Natural killer cell (primary cell): ENCODE measurements at regions not wholly inside any gene's neighbourhood (a gene's known extent, or its start where the extent isn't known, plus 50 kb on each side); places are given as distances from the start of the nearest gene placed in this dataset.

ENCODE experiments used
- ATAC-seq, 3 donors: fragments of 150-1000 bp in 2 of 3; fragments of 200-7000 bp in 1 of 3; cut with Tn5 transposase; 1 replicate in 1 of 3; 2 replicates in 2 of 3; pipeline ENCODE4 v1.10.0; 2021; ENCODE audit warnings: mild to moderate bottlenecking in 2 of 3, moderate library complexity in 2 of 3
- DNase-seq, 2 donors: peaks; one replicate each; pipeline versions ENCODE4 v3.0.0 to v3.0.0-alpha.2; 2013 to 2021; ENCODE audit warnings: mixed read lengths in 1 of 2
- H3K27ac ChIP-seq: one replicate; pipeline ENCODE4 v1.5.1; 2013; ENCODE audit warnings: mild to moderate bottlenecking, low read length
- H3K27me3 ChIP-seq: one replicate; pipeline ENCODE4 v1.6.1; 2013; ENCODE audit warnings: low read length; ENCODE audit not compliant: control insufficient read depth, insufficient read depth
- H3K36me3 ChIP-seq: one replicate; pipeline ENCODE4 v1.6.1; 2013; ENCODE audit warnings: low read length; ENCODE audit not compliant: control insufficient read depth, insufficient read depth
- H3K4me1 ChIP-seq: one replicate; pipeline ENCODE4 v1.6.1; 2013; ENCODE audit warnings: low read length; ENCODE audit not compliant: control insufficient read depth, insufficient read depth
- H3K4me3 ChIP-seq: one replicate; pipeline ENCODE4 v1.5.1; 2013; ENCODE audit warnings: low read length
- H3K9me3 ChIP-seq: one replicate; pipeline ENCODE4 v1.6.1; 2013; ENCODE audit warnings: low read length; ENCODE audit not compliant: control insufficient read depth, insufficient read depth
- H3K27ac Mint-ChIP-seq, 2 donors: one replicate each; pipeline ENCODE4 v1.8.0; 2022; ENCODE audit warnings: mild to moderate bottlenecking in 2 of 2, mixed read lengths in 2 of 2, moderate library complexity in 1 of 2
- H3K27me3 Mint-ChIP-seq, 2 donors: one replicate each; pipeline ENCODE4 v1.8.0; 2022; ENCODE audit warnings: low read depth in 2 of 2, mixed read lengths in 2 of 2
- H3K36me3 Mint-ChIP-seq: one replicate; pipeline ENCODE4 v1.8.0; 2022; ENCODE audit warnings: mixed read lengths
- H3K4me1 Mint-ChIP-seq, 2 donors: one replicate each; pipeline ENCODE4 v1.8.0; 2022; ENCODE audit warnings: mixed read lengths in 2 of 2
- H3K4me3 Mint-ChIP-seq: one replicate; pipeline ENCODE4 v1.8.0; 2022; ENCODE audit warnings: mild to moderate bottlenecking, moderate library complexity, mixed read lengths
- H3K9me3 Mint-ChIP-seq, 2 donors: one replicate each; pipeline ENCODE4 v1.8.0; 2022; ENCODE audit warnings: mixed read lengths in 2 of 2
- WGBS: methylation state at CpG from one replicate; pipeline ENCODE4 v1.1.7; 2013; ENCODE audit warnings: missing lambda C conversion rate; ENCODE audit not compliant: insufficient coverage; 5-methylcytosine and 5-hydroxymethylcytosine counted together
- intact Hi-C: fragments of 100-400 bp; cut with micrococcal nuclease; formaldehyde crosslinking; loops from one replicate; pipeline ENCODE4 v1.14.2; 2022
- TF ChIP-seq, protein P1 (sequence below): fragments of 200-600 bp; IDR thresholded peaks from one replicate; pipeline ENCODE4 v1.8.0; 2022; ENCODE audit warnings: antibody characterized with exemption

GRCh38 chr15:93290618-93290946, 201.6 kb upstream of the RGMA start:
- Histone ChIP-seq H3K36me3 (no peaks in the 10 kb centered on the region), H3K4me1 (peaks cover 2% of the 10 kb centered on the region), H3K4me3 (no peak overlapping the region), H3K27ac (no peak overlapping the region), H3K27me3 (no peaks in the 10 kb centered on the region), H3K9me3 (no peaks in the 10 kb centered on the region)
- Mint-ChIP-seq H3K9me3 (no peaks in the 10 kb centered on the region), H3K27me3 (peaks cover 20 to 48% of the 10 kb centered on the region in 2 donors), H3K4me3 (no peak overlapping the region), H3K4me1 (peaks cover 0 to 5% of the 10 kb centered on the region in 2 donors), H3K36me3 (no peaks in the 10 kb centered on the region), H3K27ac (no peak overlapping the region)
- intact Hi-C loops = no loop called here
- DNase-seq (no peak), ATAC-seq (no peak)
- TF ChIP-seq, protein P1, sequence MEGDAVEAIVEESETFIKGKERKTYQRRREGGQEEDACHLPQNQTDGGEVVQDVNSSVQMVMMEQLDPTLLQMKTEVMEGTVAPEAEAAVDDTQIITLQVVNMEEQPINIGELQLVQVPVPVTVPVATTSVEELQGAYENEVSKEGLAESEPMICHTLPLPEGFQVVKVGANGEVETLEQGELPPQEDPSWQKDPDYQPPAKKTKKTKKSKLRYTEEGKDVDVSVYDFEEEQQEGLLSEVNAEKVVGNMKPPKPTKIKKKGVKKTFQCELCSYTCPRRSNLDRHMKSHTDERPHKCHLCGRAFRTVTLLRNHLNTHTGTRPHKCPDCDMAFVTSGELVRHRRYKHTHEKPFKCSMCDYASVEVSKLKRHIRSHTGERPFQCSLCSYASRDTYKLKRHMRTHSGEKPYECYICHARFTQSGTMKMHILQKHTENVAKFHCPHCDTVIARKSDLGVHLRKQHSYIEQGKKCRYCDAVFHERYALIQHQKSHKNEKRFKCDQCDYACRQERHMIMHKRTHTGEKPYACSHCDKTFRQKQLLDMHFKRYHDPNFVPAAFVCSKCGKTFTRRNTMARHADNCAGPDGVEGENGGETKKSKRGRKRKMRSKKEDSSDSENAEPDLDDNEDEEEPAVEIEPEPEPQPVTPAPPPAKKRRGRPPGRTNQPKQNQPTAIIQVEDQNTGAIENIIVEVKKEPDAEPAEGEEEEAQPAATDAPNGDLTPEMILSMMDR = no peak
- 31% methylated on average over 1 of the region's 4 CpGs for whole genome bisulfite sequencing

GRCh38 chr15:93289941-93290617, 201.1 kb upstream of the RGMA start:
- H3K27me3 ChIP-seq = no peaks in the 10 kb centered on the region
- no peak overlapping the region for H3K27ac ChIP-seq
- TF ChIP-seq, protein P1 = no peak
- Mint-ChIP-seq H3K9me3 (no peaks in the 10 kb centered on the region), H3K4me1 (peaks cover 0 to 5% of the 10 kb centered on the region in 2 donors), H3K4me3 (no peak overlapping the region), H3K27me3 (peaks cover 20 to 47% of the 10 kb centered on the region in 2 donors), H3K27ac (no peak overlapping the region), H3K36me3 (no peaks in the 10 kb centered on the region)
- DNase-seq (no peak), ATAC-seq (no peak)
- WGBS = 29% methylated on average over 10 of the region's 10 CpGs
- no peaks in the 10 kb centered on the region for H3K36me3 ChIP-seq
- H3K4me3 ChIP-seq = no peak overlapping the region
- peaks cover 2% of the 10 kb centered on the region for H3K4me1 ChIP-seq
- no peaks in the 10 kb centered on the region for H3K9me3 ChIP-seq
- intact Hi-C loops = no loop called here

DNA sequence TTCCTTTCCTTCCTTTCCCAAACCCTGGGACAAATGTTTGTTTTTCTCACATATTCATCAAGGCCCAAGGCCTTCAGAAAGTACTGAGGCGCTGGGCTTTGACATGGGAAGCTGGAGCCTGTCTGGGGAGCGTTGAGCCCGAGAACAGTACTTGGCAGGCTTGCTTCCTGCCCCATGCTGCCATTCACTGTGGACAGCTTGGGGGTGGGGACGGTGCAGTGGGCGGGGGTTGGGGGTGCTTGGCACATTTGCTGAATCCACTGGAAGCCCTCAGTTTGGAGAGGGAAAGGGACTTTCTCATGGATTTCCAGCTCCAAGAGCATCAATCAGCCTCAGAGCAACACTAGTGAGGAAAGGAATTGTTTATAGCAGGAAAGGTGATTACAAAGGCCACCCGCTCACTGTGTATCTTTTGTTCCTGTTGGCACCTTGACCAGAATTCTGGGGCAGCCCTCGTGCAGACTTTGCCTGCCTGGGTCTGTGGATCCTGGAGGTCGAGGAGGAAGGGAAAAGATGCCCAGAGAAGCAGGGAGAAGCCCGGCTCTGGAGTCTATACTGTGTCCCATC, 199.8 kb upstream of the RGMA start:
- DNase-seq = no peak
- Histone ChIP-seq H3K36me3 (no peaks in the 10 kb centered on the region), H3K4me1 (peaks cover 2% of the 10 kb centered on the region)

More for the DNA sequence above, 199.8 kb upstream of the RGMA start:
- Mint-ChIP-seq H3K9me3 (no peaks in the 10 kb centered on the region), H3K4me3 (no peak overlapping the region), H3K27ac (no peak overlapping the region), H3K27me3 (peaks cover 21 to 41% of the 10 kb centered on the region in 2 donors), H3K4me1 (peaks cover 0 to 5% of the 10 kb centered on the region in 2 donors), H3K36me3 (no peaks in the 10 kb centered on the region)
- intact Hi-C loops = no loop called here
- Histone ChIP-seq H3K4me3 (no peak overlapping the region), H3K27ac (no peak overlapping the region), H3K27me3 (no peaks in the 10 kb centered on the region), H3K9me3 (no peaks in the 10 kb centered on the region)
- ATAC-seq = no peak
- TF ChIP-seq, protein P1 = no peak
- 81% methylated on average over 9 of the region's 9 CpGs for WGBS
